ENCODE measurements at regions not wholly inside any gene's neighbourhood (a gene's known extent, or its start where the extent isn't known, plus 50 kb on each side); places are given as distances from the start of the nearest gene placed in this dataset.

DNA sequence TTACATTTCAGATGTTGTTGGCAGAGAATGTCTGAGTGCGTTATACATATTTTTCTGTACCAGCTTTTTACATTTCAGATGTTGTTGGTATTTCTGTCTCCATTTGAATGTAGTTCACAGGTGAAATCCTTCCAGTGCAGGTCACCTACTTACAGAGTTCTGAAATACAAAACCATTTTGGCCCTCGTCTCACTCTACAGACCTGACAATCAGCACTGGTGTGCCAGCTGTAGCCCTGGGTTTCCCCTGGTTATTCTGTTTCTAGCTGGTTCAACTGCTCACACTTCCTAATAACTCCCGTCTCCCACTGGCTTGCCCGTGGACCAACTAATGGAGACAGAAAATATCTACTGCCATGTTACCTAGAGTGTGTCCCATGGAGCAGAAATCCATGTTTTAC is 87.5 kb upstream of the CDIN1 start:
- TF ChIP-seq, protein P1, sequence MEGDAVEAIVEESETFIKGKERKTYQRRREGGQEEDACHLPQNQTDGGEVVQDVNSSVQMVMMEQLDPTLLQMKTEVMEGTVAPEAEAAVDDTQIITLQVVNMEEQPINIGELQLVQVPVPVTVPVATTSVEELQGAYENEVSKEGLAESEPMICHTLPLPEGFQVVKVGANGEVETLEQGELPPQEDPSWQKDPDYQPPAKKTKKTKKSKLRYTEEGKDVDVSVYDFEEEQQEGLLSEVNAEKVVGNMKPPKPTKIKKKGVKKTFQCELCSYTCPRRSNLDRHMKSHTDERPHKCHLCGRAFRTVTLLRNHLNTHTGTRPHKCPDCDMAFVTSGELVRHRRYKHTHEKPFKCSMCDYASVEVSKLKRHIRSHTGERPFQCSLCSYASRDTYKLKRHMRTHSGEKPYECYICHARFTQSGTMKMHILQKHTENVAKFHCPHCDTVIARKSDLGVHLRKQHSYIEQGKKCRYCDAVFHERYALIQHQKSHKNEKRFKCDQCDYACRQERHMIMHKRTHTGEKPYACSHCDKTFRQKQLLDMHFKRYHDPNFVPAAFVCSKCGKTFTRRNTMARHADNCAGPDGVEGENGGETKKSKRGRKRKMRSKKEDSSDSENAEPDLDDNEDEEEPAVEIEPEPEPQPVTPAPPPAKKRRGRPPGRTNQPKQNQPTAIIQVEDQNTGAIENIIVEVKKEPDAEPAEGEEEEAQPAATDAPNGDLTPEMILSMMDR (IDR thresholded peaks at IDR 0.05; ENCODE audit: low read depth, low read length): no peak
- H3K4me3 ChIP-seq (ENCODE audit: low read depth, low read length): no peak overlapping the region

DNA sequence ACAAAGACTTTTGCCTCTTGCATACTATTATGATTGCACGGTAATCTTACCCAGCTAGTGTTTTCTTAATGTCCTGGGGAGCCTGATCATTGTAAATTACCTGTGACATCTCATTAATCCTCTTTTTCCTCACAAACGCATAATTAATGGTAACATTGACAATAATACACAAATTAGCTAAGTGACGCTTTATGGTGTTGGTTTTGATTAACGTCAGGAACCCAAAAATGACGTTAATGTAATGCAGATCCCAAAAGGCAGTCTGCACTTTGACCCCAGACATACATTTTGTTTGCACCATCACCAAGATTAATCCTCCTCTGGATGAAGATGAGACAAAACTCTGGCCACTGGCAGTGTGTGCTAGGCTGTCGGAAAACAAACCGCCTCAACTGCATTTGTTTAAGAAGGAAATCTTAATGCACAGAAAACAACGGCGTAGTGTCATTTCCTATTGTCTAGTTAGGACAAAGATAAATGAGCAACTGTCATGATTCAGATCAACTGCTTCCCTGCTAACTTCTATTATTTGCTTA is 83.9 kb upstream of the CDIN1 start:
- H3K4me3 ChIP-seq (ENCODE audit: low read depth, low read length): no peak overlapping the region
- TF ChIP-seq, protein P1 (IDR thresholded peaks at IDR 0.05; ENCODE audit: low read depth, low read length): no peak

DNA sequence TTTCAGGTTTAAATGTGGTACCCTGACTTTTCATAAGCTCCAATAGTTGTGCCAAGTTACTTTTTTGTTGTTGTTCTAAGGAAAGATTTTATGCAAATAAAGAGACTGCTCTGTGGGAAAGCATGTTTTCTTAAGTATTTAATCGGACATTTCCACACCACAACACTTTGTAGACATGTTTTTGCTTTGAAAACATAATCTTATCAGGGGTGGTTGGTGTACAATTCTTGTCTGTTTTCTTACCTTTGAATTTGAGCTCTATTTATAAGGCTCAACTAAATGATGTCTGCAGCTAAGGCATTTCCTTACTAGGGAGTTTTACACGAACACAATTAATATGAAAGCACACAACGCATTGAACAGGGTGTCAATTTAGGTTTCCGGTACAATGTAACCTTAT is 81.5 kb upstream of the CDIN1 start:
- H3K4me3 ChIP-seq (ENCODE audit: low read depth, low read length): no peak overlapping the region
- TF ChIP-seq, protein P1 (IDR thresholded peaks at IDR 0.05; ENCODE audit: low read depth, low read length): no peak

DNA sequence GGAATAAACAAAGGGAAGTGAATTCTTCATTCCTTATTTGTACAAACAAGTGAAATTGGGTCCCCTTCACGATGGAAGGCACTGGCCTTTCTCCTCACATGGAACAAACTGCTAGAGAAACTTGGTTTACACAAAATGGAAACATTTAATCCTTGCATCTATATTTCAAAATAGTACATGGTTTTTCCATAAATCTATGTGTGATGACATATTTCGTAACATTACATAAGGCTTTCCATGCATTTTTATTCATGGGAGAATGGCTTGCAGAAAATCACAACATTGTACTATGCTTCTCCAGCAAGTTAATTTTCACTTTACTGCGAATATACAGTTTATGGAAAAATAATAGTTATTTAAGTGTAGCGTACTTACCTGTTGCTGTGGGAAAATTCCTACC is 81.0 kb upstream of the CDIN1 start:
- no peak overlapping the region for H3K4me3 ChIP-seq (ENCODE audit: low read depth, low read length)
- TF ChIP-seq, protein P1 (IDR thresholded peaks at IDR 0.05; ENCODE audit: low read depth, low read length): no peak

DNA sequence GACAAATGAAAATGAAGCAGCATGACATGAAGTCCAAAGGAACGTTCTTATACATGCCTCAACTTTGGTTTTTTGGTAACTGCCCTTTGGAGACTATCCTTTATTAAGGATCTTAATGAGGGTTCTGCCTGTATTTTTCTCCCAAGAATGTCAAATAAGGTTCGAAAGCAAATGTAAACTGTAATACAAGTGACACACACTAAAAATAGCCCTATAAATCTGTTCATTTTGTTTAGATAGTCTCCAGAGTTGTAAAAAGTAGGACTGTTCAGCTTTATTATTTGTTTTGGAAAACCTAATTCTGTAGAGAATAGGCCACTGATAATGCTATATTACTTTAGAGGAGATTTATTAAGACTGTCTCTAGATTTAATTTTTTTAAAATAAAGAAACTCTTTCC is 80.5 kb upstream of the CDIN1 start:
- TF ChIP-seq, protein P1 (IDR thresholded peaks at IDR 0.05; ENCODE audit: low read depth, low read length): no peak
- no peak overlapping the region for H3K4me3 ChIP-seq (ENCODE audit: low read depth, low read length)

DNA sequence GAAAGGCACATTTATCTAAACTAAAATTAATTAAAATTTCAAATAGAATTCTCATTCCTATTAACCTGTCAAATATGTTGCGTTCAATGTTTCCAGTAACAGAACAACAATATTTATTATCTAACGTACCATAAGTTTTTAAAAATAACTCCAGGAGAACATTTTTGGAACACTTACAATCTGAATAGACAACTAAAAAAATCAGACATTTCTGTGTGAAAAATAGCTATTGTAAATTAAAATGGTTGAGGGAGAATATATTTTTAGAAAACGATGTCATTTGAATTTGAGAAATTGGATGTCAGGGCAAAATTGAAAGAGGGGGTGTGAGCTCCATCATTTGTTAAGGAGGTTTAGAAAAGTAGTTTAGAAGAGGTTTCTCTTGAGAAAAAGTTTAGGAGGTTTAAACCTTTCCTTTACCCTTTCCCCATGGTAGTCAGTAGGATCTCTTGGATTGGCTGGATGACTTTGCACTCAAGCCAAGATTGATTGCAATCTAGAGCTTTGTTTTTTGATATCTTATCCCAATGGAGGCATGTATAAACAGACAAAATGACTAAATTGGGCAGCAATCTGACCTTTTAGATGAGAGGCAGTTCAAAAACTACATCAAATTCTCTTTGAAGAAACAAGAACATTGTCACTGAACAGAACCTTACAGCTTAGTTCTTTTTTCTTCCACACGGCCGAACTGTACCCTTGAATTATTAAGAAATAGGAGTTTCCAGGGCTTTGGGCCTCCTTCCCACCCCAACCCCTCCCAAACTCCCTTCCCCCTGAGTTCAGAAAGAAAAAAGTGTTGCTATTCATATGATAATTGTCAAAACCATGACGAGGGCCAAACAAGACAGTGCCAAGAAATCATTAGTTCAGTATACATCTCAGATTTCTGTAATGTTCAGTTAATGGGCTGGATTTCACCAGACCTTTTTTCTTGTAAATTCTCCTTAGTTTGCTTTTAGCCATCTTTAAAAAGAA is 79.7 kb upstream of the CDIN1 start:
- TF ChIP-seq, protein P1 (IDR thresholded peaks at IDR 0.05; ENCODE audit: low read depth, low read length): no peak
- H3K4me3 ChIP-seq (ENCODE audit: low read depth, low read length): no peak overlapping the region

DNA sequence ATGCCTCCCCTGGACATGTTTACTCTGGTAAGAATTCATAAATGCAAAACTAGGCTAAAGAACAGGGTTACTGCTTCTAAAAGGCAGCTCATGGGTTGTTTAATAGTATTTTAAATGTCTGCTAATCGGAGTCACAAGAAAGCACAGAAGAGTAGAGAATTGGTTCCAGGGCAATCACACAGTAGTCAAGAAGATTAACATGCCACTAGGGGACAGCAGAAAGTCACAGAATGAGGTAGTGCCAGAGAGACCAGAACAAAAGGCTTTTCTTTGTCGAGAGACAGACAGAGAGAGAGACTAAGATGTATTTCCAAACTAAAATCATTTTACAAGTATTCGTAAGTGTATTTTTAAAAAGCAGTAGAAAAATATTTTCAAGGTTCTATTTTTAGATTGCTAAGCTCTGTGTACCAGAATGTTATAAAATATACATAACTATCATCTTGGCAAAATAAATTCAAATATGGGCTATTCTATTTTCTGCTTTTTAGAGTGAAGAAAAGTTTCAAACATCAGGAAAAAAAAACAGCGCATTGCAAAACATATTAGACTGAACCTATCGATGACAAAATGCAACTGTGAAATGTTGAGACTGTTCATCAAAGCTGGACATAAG is 78.3 kb upstream of the CDIN1 start:
- H3K4me3 ChIP-seq (ENCODE audit: low read depth, low read length): no peak overlapping the region
- TF ChIP-seq, protein P1 (IDR thresholded peaks at IDR 0.05; ENCODE audit: low read depth, low read length): peak; percentile 67

Data from WI38 (cell line).